B cell (primary cell): ENCODE measurements at regions not wholly inside any gene's neighbourhood (a gene's known extent, or its start where the extent isn't known, plus 50 kb on each side); places are given as distances from the start of the nearest gene placed in this dataset.

ENCODE experiments used
- ATAC-seq: fragments of 200-7000 bp; cut with Tn5 transposase; one replicate; pipeline ENCODE4 v1.10.0; 2021; ENCODE audit warnings: low read depth, mild to moderate bottlenecking, moderate number of reproducible peaks, moderate library complexity
- CTCF ChIA-PET: fragments of 350-600 bp; sonication (Branson Sonifier 250); formaldehyde crosslinking; loops from one replicate; lab custom pipeline; 2021; ENCODE audit warnings: antibody characterized with exemption, inconsistent platforms; lab: Charles Lee
- POLR2A ChIA-PET: fragments of 350-600 bp; sonication (Branson Sonifier 250); formaldehyde crosslinking; loops from one replicate; lab custom pipeline; 2021; ENCODE audit warnings: antibody characterized with exemption; lab: Charles Lee
- DNase-seq: peaks from one replicate; pipeline ENCODE4 v3.0.0; 2013
- H2AFZ ChIP-seq: 2 replicates; pipeline ENCODE4 v1.6.1; 2012; ENCODE audit warnings: mild to moderate bottlenecking, low read depth, low read length; ENCODE audit not compliant: insufficient read depth, poor library complexity, severe bottlenecking
- H3K27ac ChIP-seq, 2 donors: 1 replicate in 1 of 2; 2 replicates in 1 of 2; pipeline ENCODE4 v1.5.1; 2012 to 2013; ENCODE audit warnings: low read length in 2 of 2, mild to moderate bottlenecking in 2 of 2, moderate library complexity in 1 of 2
- H3K27me3 ChIP-seq, 4 experiments: fragments of 200-600 bp in 1 of 4; sonication (generic) in 1 of 4; replicated peaks in 1 of 4; 1 replicate in 2 of 4; 2 replicates in 2 of 4; pipeline versions ENCODE4 v1.6.1 to v1.7.0; 2013 to 2016; ENCODE audit warnings: low read length in 3 of 4, mild to moderate bottlenecking in 2 of 4, mixed read lengths in 1 of 4, moderate library complexity in 1 of 4; ENCODE audit not compliant: insufficient read depth in 4 of 4, control insufficient read depth in 3 of 4; ENCODE audit errors: control extremely low read depth in 1 of 4
- H3K36me3 ChIP-seq, 2 experiments: replicated peaks in 1 of 2; 1 replicate in 1 of 2; 2 replicates in 1 of 2; pipeline versions ENCODE4 v1.6.1 to v1.7.1; 2013; ENCODE audit warnings: low read length in 1 of 2; ENCODE audit not compliant: insufficient read depth in 2 of 2, control insufficient read depth in 1 of 2; ENCODE audit errors: control extremely low read depth in 1 of 2, extremely low read depth in 1 of 2
- H3K4me1 ChIP-seq, 2 donors: fragments of 200-600 bp in 1 of 2; sonication (generic) in 1 of 2; 1 replicate in 1 of 2; 2 replicates in 1 of 2; pipeline versions ENCODE4 v1.5.1 to v1.6.1; 2013 to 2017; ENCODE audit warnings: low read length in 2 of 2; ENCODE audit not compliant: control insufficient read depth in 2 of 2, insufficient read depth in 2 of 2
- H3K4me2 ChIP-seq: replicated peaks from 2 replicates; pipeline ENCODE3; 2012; ENCODE audit warnings: mild to moderate bottlenecking, low read depth, low read length; ENCODE audit not compliant: poor library complexity, severe bottlenecking
- H3K4me3 ChIP-seq, 5 experiments: fragments of 200-600 bp in 1 of 5; sonication (generic) in 1 of 5; 1 replicate in 3 of 5; 2 replicates in 2 of 5; pipeline versions ENCODE4 v1.5.1 to v1.7.0; 2011 to 2016; ENCODE audit warnings: low read length in 4 of 5, mild to moderate bottlenecking in 4 of 5, low read depth in 2 of 5, control low read depth in 1 of 5, moderate library complexity in 1 of 5; ENCODE audit not compliant: insufficient read depth in 1 of 5; ENCODE audit errors: control extremely low read depth in 1 of 5, extremely low read depth in 1 of 5
- H3K79me2 ChIP-seq: fragments of 200-600 bp; sonication (generic); one replicate; pipeline ENCODE4 v1.6.0; 2016; ENCODE audit warnings: low read length; ENCODE audit not compliant: control insufficient read depth, insufficient read depth
- H3K9ac ChIP-seq: fragments of 200-600 bp; sonication (generic); 2 replicates; pipeline ENCODE4 v1.6.1; 2017; ENCODE audit warnings: mild to moderate bottlenecking, low read length, moderate library complexity
- H3K9me3 ChIP-seq, 3 donors: one replicate each; pipeline versions ENCODE4 v1.6.1 to v1.7.1; 2013; ENCODE audit warnings: low read length in 2 of 3; ENCODE audit not compliant: control insufficient read depth in 2 of 3, insufficient read depth in 1 of 3; ENCODE audit errors: control extremely low read depth in 1 of 3
- H4K20me1 ChIP-seq: 2 replicates; pipeline ENCODE4 v1.6.0; 2012; ENCODE audit warnings: mild to moderate bottlenecking, low read length; ENCODE audit not compliant: insufficient read depth, control insufficient read depth, poor library complexity, severe bottlenecking
- H3K27ac Mint-ChIP-seq: one replicate; pipeline ENCODE4 v1.8.0; 2021; ENCODE audit warnings: mixed read lengths
- H3K27me3 Mint-ChIP-seq: one replicate; pipeline ENCODE4 v1.8.0; 2021; ENCODE audit warnings: mixed read lengths
- H3K4me1 Mint-ChIP-seq: one replicate; pipeline ENCODE4 v1.8.0; 2021; ENCODE audit warnings: mixed read lengths
- H3K4me3 Mint-ChIP-seq: one replicate; pipeline ENCODE4 v1.8.0; 2021; ENCODE audit warnings: mixed read lengths
- H3K9me3 Mint-ChIP-seq: one replicate; pipeline ENCODE4 v1.8.0; 2022; ENCODE audit warnings: mixed read lengths; ENCODE audit not compliant: insufficient read depth
- EZH2 ChIP-seq: IDR thresholded peaks from 2 replicates; pipeline ENCODE4 v1.6.1; 2012; ENCODE audit warnings: borderline replicate concordance, low read depth, mild to moderate bottlenecking, moderate library complexity, low read length; ENCODE audit not compliant: insufficient read depth, poor library complexity, severe bottlenecking
- WGBS: methylation state at CpG from one replicate; pipeline ENCODE4 v1.1.5; 2013; ENCODE audit warnings: missing lambda C conversion rate; ENCODE audit not compliant: insufficient coverage; 5-methylcytosine and 5-hydroxymethylcytosine counted together
- intact Hi-C: fragments of 100-400 bp; cut with micrococcal nuclease; formaldehyde crosslinking; loops from one replicate; pipeline ENCODE4 v1.10.0; 2022
- TF ChIP-seq, protein P1 (sequence below): fragments of 200-600 bp; IDR thresholded peaks from one replicate; pipeline ENCODE4 v1.8.0; 2022; ENCODE audit warnings: antibody characterized with exemption, mild to moderate bottlenecking

GRCh38 chr16:85504242-85504641, 108.9 kb upstream of the GSE1 start:
- Histone ChIP-seq H3K4me3 (no peak overlapping the region), H3K79me2 (no peaks in the 10 kb centered on the region), H3K4me1 (no peaks in the 10 kb centered on the region), H3K27ac (no peak overlapping the region), H3K9me3 (no peaks in the 10 kb centered on the region), H2AFZ (no peak overlapping the region), H4K20me1 (no peaks in the 10 kb centered on the region), H3K27me3 (peaks cover 0 to 2% (median 0%) of the 10 kb centered on the region in 4 experiments), H3K36me3 (no peaks in the 10 kb centered on the region), H3K9ac (no peak overlapping the region), H3K4me2 (no peak overlapping the region)
- Mint-ChIP-seq H3K27ac (no peak overlapping the region), H3K9me3 (no peaks in the 10 kb centered on the region), H3K4me1 (no peaks in the 10 kb centered on the region), H3K4me3 (no peak overlapping the region), H3K27me3 (no peaks in the 10 kb centered on the region)
- WGBS = 87% methylated on average over 6 of the region's 9 CpGs
- no peak for ATAC-seq
- CTCF ChIA-PET = no interaction called here
- DNase-seq = no peak
- POLR2A ChIA-PET = no interaction called here
- TF ChIP-seq, protein P1, sequence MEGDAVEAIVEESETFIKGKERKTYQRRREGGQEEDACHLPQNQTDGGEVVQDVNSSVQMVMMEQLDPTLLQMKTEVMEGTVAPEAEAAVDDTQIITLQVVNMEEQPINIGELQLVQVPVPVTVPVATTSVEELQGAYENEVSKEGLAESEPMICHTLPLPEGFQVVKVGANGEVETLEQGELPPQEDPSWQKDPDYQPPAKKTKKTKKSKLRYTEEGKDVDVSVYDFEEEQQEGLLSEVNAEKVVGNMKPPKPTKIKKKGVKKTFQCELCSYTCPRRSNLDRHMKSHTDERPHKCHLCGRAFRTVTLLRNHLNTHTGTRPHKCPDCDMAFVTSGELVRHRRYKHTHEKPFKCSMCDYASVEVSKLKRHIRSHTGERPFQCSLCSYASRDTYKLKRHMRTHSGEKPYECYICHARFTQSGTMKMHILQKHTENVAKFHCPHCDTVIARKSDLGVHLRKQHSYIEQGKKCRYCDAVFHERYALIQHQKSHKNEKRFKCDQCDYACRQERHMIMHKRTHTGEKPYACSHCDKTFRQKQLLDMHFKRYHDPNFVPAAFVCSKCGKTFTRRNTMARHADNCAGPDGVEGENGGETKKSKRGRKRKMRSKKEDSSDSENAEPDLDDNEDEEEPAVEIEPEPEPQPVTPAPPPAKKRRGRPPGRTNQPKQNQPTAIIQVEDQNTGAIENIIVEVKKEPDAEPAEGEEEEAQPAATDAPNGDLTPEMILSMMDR = no peak
- no peak for TF ChIP-seq EZH2
- intact Hi-C loops = no loop called here

GRCh38 chr16:85505794-85506634, 107.1 kb upstream of the GSE1 start:
- Histone ChIP-seq H2AFZ (no peak overlapping the region), H3K4me3 (no peak overlapping the region), H3K79me2 (no peaks in the 10 kb centered on the region), H3K27me3 (peaks cover 0 to 2% (median 0%) of the 10 kb centered on the region in 4 experiments), H3K9me3 (peaks cover 0 to 3% (median 0%) of the 10 kb centered on the region in 3 donors), H3K4me2 (no peak overlapping the region), H3K9ac (no peak overlapping the region), H4K20me1 (no peaks in the 10 kb centered on the region), H3K4me1 (no peaks in the 10 kb centered on the region), H3K36me3 (no peaks in the 10 kb centered on the region), H3K27ac (no peak overlapping the region)
- ChIA-PET CTCF (no interaction called here), POLR2A (no interaction called here)
- TF ChIP-seq, protein P1 = no peak
- TF ChIP-seq EZH2 = no peak
- H3K4me1 Mint-ChIP-seq = no peaks in the 10 kb centered on the region
- DNase-seq (no peak), ATAC-seq (no peak)
- H3K27ac Mint-ChIP-seq = no peak overlapping the region
- WGBS = 89% methylated on average over 18 of the region's 20 CpGs
- H3K4me3 Mint-ChIP-seq = no peak overlapping the region
- intact Hi-C loops = no loop called here
- no peaks in the 10 kb centered on the region for H3K27me3 Mint-ChIP-seq
- H3K9me3 Mint-ChIP-seq = no peaks in the 10 kb centered on the region
